ENCODE measurements at regions not wholly inside any gene's neighbourhood (a gene's known extent, or its start where the extent isn't known, plus 50 kb on each side); places are given as distances from the start of the nearest gene placed in this dataset.

- no peak for DNase-seq (ENCODE audit: low spot score)
These were observed 117.8 kb downstream of the FOXA2 start for GRCh38 chr20:22466447-22467171.

GRCh38 chr20:22465622-22466446 is 118.5 kb downstream of the FOXA2 start:
- DNase-seq (ENCODE audit: low spot score): no peak

DNA sequence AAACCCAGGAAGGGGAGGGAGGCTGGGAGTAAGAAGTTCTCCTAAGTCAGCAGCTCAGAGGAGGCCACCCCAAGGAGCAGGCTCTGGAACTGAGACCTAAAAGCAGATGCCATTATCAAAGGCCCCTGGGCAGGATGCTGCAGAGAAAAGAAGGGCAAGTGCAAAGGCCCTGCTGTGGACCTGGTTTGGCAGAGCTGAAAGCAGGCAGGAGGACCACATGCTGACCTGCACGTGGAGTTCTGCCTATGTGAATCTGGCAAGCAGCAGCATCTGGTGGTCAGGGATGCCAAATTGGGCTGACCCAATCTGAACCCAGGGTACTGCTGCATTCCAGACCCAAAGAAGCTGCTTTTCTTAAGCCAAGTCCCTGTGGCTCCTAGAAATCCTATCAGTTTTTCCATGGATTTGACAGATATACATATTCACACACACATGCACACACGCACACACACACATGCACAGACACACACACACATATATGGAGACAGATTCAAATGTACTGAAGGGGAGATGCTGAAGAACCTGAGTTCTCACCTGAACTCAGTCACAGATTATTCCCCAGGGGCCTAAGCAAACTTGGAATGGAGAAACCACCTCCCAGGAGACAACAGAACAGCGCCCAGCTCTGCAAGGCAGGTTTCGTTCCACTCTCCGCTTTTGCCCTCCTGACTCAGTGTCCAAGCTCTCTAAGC is 119.9 kb downstream of the FOXA2 start:
- no peak for DNase-seq (ENCODE audit: low spot score)

DNA sequence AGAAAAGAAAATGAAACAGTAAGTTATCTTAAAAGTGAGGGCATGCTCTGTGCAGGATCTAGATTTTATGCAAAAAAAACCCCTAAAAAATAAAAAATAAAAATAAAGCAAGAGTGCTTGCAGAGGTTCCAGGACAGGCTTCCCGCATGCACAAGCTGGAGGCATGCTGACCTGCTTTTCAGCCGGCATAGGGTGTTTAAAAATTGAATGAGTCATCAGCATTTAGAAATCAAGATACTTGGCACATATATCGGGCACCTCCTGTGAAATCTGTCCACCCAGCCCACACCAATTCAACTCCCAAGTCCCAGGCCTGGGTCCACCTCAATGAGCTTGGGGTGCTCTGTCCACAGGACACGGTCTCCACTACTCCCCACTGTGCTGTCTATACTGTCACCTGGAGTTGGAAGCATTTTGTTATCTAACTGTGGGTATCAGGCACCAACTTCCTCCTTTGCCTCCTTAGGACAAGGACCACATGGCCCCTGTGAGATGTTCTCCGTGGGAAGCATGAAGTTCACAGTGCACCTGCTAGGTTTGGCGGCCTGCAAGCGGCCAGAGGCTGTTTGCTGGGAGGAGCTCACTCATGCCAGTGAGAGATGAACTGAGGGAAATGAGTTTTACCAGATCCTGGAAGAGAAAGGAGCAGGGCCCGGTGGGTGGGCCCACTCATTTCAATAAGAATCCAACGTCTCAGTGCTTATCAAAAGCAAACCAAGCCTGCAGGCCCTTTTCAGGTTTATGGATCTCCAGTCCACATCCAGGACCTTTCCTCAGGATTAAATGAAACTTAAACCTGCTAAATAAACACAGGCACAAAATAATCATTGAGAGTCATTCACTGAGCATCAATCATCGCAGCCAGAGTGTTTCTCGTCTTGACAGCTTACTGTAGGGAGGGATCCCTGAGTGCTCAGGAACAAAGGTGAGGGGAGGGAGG is 121.1 kb downstream of the FOXA2 start:
- no peak for DNase-seq (ENCODE audit: low spot score)

DNA sequence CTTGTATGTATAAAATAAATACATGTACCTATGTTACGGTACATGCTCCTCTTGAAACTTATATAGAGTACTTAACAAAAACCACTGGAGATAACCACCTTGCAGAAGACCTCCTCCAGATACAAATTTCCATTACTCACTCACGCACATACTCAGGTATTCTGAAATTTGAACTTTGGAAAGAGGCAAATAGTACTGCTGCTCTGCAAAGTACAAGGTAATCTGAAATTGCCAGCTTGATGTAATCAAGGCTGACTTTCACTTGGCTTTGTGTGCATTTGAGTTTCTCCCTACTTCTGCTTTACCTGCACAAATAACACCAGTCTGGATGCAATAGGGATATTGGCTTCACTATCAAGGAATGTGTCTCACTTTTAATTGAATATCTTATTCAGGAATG is 123.6 kb downstream of the FOXA2 start:
- no peak for DNase-seq (ENCODE audit: low spot score)

DNA sequence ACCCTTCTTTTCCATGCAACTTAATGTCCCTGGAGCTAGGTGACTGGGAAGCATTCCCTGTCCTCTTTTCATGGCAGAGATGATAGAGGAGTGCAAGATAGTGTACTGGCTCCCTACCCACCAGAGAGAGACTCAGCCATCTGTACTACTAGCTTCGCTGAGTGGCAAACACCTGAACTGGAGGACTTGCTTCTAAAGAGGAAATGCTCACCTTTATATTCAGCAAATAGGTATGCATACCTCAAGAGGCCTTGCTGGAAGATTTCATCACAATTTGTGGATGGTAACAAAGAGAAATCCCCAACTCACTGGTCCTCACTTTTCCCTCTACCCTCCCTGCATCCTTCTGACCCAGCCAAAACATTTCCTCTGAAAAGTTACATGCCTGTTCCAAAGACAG is 124.1 kb downstream of the FOXA2 start:
- no peak for DNase-seq (ENCODE audit: low spot score)

- no peak for DNase-seq (ENCODE audit: low spot score)
These were observed 124.6 kb downstream of the FOXA2 start for GRCh38 chr20:22459754-22460153.

DNA sequence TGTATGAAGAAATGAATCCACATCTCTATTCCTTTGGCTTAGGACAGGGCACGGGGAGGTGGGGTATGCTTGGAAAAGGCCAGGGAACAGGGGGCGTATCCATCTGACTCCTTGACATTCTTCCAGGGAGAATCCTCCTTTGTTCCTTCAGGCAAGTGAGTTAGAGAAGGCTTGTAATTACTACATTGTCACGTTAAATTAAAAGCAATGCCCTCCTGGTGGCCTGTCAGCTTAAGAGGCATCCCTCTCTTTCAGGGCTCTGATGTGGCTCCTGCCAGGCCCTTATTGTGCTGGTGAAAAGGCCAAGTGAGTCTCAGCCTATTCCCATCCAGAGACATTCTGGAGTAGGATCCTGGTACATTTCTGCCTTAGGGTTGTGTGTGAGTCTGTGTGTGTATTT is 128.3 kb downstream of the FOXA2 start:
- DNase-seq (ENCODE audit: low spot score): no peak

- DNase-seq (ENCODE audit: low spot score): no peak
These were observed 129.1 kb downstream of the FOXA2 start for GRCh38 chr20:22455259-22455658.

- peak; percentile 41 for DNase-seq (ENCODE audit: low spot score)
These were observed 130.9 kb downstream of the FOXA2 start for GRCh38 chr20:22453244-22454080.

DNA sequence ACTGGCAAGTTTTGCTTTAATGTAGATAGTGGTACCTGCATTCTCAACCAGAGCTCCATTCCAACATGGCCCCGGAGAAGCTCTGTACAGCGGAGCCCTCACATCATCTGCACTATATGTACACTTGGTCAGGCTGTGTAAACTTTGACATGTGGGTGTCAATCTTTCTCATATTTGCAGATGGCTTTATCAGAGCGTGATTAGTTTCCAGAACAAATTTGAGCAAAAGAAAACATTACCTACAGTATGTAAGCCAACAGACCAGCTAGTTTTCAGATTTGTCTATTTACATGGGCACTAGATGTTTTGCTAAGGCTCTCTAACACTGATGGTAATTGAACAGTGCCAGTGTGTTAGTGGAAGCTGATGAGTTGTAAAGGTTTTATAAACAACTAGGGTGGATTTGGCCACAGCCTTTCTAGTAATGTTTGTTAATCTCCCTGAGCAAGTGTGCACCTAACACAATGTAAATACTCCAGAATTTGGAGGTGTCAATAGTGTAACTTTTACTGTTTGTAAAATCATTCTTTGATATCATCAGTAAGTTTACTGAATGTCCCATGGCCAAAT is 131.8 kb downstream of the FOXA2 start:
- no peak for DNase-seq (ENCODE audit: low spot score)

GRCh38 chr20:22450537-22450936 is 133.8 kb downstream of the FOXA2 start:
- no peak for DNase-seq (ENCODE audit: low spot score)

GRCh38 chr20:22449188-22449973 is 135.0 kb downstream of the FOXA2 start:
- peak; percentile 84 for DNase-seq (ENCODE audit: low spot score)

DNA sequence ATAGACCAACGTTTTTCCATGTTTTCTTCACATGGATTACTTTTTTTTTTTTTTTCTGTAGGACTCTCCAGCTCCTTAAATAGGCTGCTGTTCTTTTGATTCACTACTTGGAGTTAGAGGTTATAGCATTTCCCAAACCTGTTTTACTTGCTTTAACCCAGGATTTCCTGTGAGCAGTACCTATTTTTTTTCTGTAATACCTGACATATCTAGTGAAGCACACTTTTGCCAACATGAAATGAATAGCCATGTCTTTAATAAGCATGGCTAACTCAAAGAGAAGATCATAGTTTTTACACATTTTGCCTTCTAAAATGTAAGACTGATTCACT is 137.0 kb downstream of the FOXA2 start:
- no peak for DNase-seq (ENCODE audit: low spot score)

DNA sequence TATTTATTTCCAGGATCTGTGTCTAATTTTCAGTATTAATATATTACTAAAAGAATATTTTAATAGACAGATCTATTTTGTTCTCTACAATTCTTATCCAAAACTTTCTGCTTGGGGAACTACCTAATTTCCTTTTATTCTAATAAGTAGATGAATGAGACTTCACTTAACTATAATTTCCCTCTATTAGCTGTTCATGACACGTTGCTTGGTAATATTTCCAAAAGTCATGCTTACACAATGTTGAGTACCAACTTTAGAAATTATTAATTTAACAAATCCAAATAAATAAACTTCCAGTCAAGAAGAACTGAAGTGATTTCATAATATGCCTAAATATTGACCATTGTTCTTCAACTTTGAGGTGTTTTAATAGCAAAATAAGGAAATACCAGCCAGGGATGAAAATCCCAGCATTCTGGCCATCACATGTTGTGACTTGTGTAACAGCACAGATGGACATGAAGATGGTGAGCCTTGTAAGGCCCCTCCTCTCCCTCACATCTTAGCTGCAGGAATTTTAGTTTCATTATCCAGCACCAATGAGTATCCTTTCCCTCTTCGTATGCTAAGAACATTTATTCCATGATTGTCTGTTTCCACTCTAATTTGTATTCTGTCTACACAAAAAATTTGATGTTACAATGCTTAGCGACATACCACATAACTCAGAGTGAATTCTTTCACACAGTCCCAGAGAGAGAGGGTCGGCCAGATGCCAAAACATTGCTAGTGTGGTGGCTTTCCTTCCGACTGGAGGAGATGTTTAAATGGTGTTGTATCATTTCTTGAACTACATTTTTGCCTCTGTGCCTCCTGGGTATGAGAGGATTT is 137.5 kb downstream of the FOXA2 start:
- DNase-seq (ENCODE audit: low spot score): peak; percentile 1

DNA sequence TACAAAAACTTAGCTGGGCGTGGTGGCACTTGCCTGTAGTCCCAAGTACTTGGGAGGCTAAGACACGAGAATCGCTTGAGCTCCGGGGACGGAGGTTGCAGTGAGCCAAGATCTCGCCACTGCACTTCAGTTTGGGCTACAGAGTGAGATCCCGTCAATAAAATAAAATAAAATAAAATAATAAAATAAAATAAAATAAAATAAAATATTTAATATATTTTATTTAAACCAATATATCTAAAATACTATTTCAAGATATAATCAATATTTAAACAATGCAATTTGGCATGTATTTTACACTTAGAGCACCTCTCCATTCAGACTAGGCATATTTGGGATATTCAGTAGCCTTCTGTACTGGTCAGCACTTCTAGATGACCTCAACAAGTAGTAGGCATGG is 142.1 kb downstream of the FOXA2 start:
- no peak for DNase-seq (ENCODE audit: low spot score)

DNA sequence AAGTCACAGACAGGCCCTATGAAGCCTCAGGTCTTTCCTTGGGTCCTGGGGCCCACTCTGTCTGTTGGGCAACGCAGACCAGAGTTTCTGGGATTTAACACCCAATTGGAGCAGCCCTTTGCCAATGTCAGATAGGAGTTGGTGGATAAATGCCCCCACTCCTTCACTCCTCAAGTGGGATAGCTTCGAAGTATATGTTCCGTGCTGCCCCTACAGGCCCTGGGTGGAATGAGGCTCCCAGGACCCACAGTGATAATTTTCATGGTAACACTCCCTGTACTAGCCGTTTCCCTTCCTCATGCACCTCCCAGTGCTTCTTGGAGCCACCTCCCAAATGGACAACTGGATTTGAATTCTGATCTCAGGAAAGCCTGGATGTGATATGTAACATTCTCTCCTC is 145.4 kb downstream of the FOXA2 start:
- no peak for DNase-seq (ENCODE audit: low spot score)

GRCh38 chr20:22438346-22438745 is 146.0 kb downstream of the FOXA2 start:
- no peak for DNase-seq (ENCODE audit: low spot score)

- no peak for DNase-seq (ENCODE audit: low spot score)
These were observed 147.0 kb downstream of the FOXA2 start for GRCh38 chr20:22437354-22437753.

All from kidney tubule cell (primary cell).